HG02884 (cell line): ENCODE measurements at regions not wholly inside any gene's neighbourhood (a gene's known extent, or its start where the extent isn't known, plus 50 kb on each side); places are given as distances from the start of the nearest gene placed in this dataset.
A peak's percentile ranks its signal among the peaks of the same experiment; 100 is the strongest.

Source experiments
- ATAC-seq: cut with Tn5 transposase; IDR thresholded peaks from one replicate; pipeline ENCODE4 v1.9.1; 2021; ENCODE audit warnings: mild to moderate bottlenecking, moderate library complexity; ENCODE audit not compliant: unreplicated experiment

- ATAC-seq, result no peak
Observed at GRCh38 chr6:16078064-16078463, 50.8 kb upstream of the MYLIP start.

GRCh38 chr6:16069671-16070070 is 59.2 kb upstream of the MYLIP start:
- no peak for ATAC-seq

DNA sequence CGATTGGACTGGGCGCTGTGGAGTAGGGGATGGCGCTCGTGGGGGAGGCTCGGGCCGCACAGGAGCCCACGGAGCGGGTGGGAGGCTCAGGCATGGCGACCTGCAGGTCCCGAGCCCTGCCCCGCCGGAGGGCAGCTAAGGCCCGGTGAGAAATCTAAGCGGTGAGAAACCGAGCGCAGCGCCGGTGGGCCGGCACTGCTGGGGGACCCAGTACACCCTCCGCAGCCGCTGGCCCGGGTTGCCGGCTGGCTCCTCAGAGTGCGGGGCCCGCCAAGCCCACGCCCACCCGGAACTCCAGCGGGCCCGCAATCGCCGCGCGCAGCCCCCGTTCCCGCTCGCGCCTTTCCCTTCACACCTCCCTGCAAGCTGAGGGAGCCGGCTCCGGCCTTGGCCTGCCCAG is 59.7 kb upstream of the MYLIP start:
- ATAC-seq, result no peak

DNA sequence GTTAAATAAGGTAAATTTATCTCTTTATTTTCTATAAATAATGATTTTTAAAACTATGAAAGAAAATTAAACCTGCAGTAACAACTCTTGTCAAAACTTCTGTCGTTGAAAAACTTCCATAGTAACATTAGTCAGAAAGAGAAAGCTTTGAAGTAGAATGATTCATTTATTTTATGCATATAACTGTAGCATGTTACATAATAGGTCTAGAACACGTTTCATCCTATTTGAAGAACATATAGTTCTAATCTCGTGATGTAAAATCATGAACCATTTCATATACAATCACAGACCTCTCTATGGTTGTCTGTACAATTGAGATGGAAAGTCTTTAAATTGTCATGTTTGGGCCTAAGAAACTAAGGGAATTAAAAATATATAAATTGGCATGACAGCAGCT is 61.3 kb upstream of the MYLIP start:
- no peak for ATAC-seq

DNA sequence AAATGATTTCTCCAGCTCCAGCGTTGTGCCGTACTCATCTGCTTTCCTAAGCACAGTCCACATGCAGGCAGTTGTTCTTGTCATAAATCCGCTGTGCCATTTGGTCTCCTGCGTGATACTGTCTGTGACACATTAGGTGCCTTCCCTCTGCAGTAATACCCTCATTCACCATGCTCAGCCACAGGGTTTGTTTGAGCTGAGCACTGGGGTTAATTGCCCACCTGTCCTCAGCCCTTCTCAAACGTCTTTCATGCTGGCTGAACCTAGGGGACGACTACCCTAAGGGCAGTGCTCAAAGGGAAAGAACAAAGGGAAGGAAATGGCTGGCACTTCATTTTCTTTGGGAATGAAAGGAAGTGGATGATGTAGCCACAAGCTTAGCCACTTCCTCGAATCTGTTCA is 64.2 kb upstream of the MYLIP start:
- ATAC-seq, result no peak

DNA sequence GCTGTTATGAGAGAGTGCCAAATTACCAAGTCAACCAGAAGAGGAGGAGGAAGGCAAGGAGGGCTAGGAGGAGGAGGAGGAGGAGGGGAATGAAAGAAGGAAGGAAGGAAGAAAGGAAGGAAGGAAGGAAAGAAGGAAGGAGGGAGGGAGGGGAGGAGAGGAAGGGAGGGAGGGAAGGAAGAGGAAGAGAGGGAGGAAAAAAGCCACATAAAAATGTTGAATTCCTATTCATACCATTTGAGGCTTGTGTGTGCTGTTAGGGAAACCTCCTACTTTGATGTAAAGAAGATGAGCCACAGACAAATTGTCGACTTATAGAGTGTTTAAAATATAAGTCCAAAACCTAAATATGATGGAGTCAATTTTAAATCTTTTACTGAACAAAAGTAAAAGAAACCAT is 65.3 kb upstream of the MYLIP start:
- ATAC-seq, result no peak

GRCh38 chr6:16061818-16062217 is 67.1 kb upstream of the MYLIP start:
- no peak for ATAC-seq

DNA sequence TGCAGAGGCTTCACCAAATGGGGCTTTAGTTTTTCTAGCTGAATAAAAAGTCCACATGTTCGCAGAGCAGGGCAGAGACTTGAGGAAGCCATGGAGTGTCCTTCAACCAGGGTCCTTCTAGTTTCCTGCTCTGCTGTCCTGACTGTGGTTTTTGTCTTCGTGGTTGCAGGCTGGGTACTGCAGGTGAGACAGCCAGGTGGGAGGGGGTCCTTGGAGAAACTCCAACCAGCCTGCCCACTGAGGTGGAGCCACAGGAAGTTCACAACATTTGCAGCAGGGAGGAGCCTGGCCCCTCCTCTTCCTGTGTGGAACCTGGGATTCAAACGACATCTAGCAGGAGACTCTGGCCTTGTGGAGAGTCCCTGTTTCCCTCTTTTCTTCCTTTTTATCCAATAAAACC is 68.8 kb upstream of the MYLIP start:
- ATAC-seq, result no peak

GRCh38 chr6:16059496-16059895 is 69.4 kb upstream of the MYLIP start:
- no peak for ATAC-seq

- ATAC-seq, result no peak
Observed at GRCh38 chr6:16058929-16059345, 69.9 kb upstream of the MYLIP start.

DNA sequence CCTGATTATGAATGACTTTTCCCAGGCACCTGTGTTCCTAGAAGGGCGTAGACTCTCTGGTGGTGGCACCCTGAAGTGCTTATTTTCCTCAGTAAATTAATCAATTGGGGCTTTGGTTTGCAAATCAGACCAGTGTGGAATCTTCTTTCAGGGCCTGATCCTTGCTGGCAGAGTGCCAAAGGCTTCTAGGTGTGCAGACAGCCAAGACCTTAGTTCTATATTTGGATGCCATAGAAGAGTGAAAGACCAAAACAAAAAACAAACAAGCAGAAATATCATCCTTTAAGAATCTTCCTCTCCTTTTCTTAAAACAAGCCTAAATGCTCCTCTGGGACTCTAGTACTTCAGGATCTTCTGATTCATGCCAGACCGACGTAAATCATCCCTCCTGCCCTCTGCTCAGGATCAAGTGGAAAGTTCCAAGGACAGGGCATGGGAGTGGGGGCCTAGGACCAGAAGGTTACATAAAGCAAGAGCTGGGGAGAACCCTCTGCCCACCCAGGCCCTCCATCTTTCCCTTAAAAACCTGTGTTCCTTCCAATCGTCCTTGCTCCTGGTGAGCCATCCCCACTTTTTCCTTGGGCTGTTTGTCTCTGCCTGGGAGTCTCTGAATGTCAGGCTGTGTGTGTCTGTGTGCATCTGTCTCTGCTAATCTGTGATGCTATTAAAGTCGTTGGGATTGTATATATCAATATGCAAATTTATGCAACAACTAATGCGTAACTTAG is 70.5 kb upstream of the MYLIP start:
- ATAC-seq, result no peak

DNA sequence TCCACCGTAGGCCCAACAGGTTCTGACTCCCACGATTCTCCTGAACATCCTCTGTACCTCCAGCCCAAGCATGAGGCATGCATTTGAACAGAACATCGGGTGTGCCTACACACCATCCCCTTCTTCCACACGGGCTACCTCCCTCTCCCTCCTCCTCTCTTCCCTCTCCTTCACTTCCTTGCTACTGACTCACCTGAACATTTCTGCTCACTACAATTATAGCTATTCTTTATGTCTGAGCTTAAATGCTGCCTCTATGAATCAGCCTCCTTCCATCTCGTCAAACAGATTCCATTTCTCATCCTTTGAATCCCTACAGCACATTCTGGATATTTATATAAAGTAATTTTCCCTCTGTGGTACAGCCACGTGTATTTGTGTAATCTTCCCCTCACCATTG is 71.4 kb upstream of the MYLIP start:
- ATAC-seq, result no peak

- ATAC-seq, result no peak
Observed at GRCh38 chr6:16056263-16056870, 72.5 kb upstream of the MYLIP start.

DNA sequence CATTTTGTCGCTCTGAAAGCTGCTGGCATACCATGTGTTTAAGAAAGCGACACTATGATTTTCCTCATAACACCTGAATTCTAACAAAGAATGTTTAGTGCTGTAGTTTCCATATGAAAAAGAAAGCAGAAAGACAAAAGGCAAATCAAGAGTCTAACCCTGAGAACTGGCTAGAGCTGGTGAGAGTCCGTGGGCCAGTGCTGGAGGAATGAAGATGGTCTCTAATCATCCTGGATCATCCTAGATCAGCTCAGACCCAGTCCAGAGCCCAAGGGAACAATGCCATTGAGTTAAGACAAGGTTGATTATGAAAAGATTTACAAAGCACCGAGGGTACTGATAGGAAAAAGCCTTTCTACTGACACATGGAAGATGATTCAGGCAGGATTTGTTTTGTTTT is 73.0 kb upstream of the MYLIP start:
- ATAC-seq, result no peak

DNA sequence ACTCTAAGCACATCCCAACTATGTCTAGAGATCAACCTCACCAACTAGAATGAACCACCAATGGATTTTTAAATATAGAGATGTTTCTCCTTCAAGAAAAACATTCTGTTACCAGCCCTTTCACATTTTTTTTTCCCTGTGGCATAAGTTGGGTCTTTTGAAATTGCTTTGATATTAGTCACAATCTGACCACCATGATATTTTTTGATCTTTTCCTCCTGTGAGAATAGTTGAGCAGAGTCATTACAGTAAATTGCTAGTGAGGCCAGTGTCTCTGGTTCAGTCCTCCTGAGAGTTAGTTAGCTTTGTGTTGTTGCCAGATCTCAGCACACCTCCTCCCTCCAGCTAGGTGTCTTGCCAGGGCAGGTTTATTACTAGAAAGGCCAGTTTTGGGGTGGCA is 79.7 kb upstream of the MYLIP start:
- no peak for ATAC-seq

DNA sequence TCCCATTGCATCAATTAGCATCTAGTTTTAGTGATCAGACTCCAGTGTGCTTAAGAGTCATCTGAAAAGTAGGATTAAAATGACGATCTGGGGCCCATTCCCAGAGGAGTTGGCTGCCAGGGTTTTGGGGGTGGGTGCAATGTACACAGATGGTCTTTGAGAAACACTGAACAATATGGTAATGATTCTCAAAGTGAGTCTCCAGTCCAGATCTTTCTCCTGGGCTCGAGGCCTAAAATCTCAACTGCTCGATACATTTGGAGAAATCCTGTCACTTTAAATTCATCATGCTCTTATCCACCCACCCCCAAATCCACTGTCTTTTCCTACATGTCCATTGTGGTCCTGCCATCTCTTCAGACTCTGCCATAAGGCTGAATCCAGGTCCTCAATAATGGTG is 80.7 kb upstream of the MYLIP start:
- no peak for ATAC-seq

- ATAC-seq, result no peak
Observed at GRCh38 chr6:16047435-16047990, 81.4 kb upstream of the MYLIP start.

GRCh38 chr6:16045238-16045637 is 83.6 kb upstream of the MYLIP start:
- no peak for ATAC-seq

DNA sequence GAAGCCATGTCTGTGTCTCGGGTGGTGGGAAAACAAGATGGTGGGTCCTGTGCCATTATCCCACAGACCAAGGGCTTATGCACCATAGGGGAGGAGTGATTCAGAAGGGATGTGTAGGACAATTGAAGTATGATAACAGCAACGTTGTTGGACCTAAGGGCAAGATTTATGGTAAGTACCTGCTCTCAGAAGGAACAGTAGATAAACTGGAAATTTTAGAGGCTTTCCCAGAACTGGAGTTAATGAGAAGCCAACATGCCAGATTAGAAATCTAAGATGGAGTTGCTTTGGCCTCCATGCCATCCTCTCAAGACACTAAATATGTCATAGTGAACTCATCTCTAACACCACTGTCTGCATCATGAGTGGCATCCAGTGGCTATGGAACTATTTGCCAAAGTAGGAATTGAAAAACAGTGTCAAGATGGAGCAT is 84.7 kb upstream of the MYLIP start:
- no peak for ATAC-seq

DNA sequence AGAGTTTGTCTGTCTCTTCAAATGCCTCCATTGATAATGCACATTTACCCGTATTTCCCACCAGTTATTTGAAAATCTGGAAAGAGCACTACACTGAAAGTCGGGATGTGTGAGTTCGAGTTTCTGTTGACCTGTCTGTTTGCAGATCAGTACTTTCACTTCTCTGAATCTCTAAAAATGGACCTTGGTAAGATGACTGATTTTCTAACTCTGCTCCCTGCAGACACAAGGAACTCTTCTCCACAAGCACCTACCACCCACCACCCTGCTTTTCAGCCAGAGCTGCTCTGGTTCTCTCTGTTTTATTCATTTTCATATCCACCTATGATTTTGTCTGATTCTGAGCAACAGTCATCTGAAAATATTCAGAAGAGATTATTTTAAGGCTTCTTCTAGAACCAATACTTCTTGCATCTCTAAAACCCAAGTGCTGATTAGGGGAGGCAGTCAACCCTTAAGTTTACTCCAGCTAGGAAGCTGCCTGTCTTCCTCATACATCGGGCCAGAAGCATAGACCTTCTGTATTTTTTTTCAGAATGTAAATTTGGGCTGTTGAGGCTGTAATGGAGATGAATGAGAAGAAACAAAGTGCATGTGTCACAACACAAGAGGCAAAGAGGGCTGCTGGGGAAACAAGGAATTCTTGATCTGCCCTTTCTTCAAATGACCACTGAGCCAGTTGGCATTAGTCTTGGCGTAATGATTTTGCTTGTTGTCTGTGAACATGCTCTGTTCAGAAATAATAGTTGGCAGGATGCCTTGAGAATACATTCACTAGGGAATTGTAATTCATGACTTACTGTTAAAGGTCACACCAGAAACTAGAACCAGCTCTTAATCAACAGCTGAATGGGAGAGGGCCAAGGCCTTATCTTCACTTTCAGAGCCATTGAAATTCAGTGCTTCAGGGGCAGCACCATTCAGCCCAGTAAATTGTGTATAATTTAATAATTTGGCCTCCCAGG is 85.4 kb upstream of the MYLIP start:
- ATAC-seq, result peak; percentile 73

- ATAC-seq, result no peak
Observed at GRCh38 chr6:16042751-16043150, 86.1 kb upstream of the MYLIP start.
